ENCODE measurements at regions not wholly inside any gene's neighbourhood (a gene's known extent, or its start where the extent isn't known, plus 50 kb on each side); places are given as distances from the start of the nearest gene placed in this dataset.
"Not testable (repeated sequence)": the region's sequence is repeated elsewhere in the genome, so short reads cannot be mapped to it uniquely, and the experiment has no call there.

DNA sequence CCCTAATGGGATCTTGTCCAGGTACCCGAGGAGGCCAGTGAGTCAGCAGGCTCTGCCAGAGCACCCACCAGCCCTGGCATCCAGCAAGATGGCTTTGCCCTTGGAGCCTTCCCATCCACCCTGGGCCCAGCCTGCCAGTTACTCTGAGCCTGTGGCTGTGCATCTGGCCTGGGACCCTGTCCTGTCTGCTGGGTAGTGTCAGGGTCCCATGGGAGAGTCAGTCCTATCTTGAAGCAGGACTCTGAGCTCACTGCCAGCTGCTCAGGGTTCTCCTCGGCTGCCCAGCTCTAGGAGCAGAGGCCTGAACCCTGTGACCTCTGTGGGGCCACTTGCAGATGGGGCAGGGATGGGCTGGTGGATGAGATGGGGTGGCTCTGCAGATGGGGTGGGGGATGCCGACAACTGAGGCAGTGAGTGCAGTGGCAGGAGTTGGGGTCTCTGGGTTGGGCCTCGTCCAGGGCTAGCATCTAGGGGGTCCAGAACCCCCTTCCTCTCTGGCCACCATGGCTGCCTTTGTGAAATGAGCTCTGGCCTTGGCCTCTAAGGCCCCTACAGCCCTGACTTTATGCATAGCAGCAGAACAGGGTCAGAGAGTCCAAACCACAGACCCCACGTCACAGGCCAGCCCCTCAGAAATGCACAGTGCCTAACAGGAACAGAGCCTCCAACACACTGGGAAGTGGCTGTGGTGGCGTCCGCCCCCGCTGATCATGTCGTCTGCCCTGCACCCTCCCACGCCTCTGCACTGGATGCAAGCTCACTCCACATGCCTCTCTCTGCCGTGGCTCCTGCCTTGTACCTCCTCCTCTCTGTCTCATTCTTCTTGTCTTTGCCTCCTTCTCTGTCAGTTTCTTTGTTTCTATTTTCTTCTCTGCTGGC is 88.1 kb upstream of the RET start:
- DNase-seq, result no peak

DNA sequence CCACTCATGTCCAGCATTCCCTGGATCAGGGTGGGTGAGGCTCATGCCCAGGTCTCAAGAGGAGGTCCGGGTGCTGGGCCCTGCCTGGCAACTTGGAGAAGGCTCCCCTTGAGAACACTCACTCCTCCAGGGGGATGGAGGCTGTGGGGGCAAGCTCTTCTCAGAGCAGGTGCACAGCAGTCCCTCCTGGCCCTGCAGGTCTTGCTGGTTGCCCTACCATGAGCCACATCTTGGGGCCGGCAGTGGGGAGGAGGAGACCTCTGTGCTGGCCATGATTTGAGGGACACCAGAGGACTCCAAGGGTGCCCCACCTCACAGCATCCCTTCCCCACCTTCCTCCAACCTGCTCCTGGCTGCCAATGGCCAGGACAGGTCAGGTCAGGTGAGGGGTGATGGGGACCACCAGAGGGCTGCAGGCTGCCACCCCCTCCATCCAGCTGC is 87.4 kb upstream of the RET start:
- DNase-seq, result no peak

DNA sequence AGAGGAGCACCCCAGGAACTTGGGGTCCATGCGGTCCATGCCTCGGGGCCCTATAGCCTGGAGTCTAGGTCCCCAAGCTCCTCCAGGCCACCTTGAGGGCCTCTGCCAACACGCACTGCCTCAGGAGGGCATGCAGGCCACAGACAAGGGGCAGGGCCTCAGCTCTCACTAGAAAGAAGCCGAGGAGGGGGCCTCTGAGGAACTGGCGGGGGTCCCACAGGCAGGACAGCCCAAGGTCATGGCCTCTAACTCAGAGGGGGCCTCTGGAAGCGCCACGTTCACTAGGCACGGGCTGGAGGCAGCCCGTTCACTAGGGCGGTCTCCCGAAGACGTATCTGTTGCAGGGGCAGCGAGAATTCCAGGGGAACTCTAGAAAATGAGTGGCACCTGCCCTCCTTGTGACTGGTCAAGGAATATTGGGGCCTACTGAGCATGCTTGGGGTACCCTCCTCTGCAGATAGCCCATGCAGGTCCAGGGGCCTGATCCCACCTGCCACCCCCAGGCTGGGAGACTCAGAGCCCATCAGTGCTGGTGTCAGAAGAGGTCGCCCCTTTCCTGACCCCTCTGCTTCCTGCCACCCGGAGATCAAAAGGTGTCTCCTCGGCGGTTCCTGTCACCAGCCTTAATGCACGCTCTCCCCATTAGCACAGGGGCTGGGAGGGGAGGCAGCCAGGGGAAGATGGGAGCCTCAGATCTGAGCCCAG is 86.7 kb upstream of the RET start:
- DNase-seq, result no peak

DNA sequence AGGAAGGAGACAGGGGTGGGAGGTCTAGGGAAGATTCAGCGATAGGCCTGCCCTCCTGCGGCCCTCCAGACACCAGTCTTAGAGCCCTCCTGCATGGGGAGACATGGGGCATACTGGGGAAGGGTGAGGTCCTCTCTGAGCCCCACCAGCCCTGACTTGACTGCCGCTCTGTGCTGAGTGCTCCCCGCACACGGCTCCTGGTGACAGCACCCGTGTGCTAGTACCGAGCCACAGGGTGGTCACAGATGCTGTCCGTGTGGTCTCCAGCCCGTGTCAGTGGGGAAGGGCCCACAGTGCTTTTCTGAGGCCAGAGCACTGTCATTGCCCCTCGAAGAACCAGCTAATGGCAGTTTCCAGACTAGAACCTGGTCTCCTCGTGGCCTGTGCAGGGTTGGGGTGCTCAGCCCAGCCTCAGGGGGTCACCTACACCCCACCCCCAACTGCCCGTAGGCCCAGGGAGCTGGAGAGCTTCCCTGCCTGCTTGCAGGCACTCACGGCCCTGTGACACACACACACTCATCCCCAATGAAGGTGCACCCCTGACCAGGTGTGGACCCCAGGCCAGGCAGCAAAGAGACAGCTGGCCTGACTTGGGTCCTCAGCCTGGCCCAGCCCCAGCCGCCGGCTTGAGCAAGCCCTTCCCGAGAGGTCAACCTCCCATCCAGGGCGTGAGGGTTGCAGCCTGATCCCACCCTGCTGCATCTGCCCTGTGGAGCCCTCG is 86.0 kb upstream of the RET start:
- DNase-seq, result no peak

DNA sequence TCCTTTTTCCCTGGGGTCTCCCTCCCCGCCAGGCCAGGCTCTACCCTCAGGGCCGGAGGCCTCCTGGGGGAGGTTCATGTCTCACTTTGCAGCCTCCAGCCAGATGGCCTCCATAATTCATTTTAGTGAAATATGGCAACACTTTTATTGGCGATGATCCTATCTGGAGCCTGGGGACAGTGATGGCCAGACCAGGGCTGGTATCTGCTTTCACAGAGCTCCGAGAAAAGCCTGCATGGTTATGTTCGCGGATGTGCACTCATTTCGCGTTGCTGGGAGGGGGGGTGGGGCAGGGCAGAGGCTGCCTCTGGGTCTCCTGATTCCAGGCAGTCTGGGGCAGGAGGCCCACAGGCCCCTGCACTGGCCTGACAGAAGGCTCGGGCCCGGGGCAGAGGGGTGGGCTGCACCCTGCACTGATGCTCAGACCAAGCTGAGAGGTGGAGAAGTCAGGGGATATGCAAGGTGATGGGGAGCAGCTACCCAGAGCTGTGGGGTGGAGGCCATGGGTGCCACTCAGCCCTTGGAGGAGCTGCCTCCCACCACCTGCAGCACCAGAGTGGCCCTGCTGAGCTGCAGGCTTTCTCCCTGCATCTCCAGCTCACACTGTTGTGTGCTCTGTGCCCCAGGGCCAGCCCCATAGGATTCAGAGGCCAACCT is 85.3 kb upstream of the RET start:
- DNase-seq, result no peak

DNA sequence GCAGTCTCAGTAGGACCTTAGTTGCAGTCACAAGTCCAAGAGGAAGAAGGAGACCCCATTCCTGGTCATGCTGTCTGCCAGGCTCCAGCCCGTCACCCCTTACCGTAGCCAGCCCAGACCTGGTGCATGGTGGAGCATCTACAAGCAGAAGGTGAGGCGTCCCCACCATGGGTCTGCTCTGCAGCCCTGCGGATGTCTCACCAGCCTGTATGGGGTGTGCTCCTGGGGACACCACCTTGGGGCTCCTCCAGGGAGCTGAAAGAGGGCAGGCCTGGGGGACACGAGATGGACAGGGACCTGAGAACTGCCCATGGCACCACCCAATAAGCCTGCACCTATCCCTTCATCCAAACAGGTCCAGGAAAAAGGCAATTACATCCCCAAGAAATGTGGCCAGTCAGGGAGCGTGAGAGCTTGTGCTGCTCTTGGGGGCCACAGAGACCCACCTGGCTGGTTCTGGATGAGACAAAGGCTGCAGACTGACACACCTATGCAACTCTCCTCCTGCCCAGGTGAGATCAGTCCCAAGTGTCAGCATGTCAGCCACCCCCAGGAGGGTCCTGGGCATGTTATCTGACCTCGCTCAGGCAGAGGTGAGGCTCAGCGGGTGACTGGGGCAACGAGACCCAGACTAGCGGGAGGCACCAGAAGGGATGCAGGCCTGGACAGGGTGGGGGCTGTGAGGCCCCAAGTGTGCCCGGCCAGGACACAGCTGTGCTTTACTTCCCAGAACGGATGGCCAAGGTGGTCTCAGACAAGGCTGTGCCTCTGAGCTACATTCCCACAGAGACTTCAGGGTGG is 84.5 kb upstream of the RET start:
- DNase-seq, result no peak

DNA sequence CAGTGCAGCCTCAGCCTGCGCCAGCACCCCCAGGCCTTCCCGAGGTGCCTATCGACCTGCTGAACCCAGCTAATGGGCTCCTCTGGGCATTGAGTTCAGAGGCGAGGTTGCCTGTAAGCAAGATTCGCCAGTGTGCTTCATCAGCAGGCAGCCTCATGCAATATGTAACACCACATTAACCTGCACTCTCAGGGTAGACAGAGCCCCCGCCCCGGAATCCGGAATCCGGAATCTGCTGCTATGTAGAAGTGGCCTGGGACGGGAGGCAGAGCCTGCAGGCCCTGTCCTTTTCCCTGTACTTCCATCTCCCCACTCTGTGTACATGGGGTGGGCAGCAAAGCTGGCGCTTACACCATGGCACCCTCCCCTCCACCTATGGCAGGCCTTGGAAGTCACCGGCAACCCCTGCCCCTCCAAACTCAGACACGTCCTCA is 83.9 kb upstream of the RET start:
- no peak for DNase-seq

DNA sequence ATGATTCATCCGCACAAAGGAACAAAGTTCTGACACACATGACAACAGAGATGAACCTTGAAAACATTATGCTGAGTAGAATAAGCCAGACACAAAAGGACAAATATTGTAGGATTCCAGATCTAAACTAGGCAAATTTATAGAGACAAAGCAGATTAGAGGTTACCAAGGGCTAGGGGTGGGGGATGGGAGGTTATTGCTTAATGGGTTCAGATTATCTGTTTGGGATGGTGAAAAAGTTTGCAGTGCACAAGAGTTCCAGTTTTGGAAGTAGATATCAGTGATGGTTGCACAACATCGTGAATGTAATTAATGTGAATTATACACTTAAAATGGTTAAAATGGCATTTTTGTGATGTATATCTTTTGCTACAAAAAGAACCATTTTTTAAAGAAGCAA is 82.0 kb upstream of the RET start:
- DNase-seq, result not testable (repeated sequence)

DNA sequence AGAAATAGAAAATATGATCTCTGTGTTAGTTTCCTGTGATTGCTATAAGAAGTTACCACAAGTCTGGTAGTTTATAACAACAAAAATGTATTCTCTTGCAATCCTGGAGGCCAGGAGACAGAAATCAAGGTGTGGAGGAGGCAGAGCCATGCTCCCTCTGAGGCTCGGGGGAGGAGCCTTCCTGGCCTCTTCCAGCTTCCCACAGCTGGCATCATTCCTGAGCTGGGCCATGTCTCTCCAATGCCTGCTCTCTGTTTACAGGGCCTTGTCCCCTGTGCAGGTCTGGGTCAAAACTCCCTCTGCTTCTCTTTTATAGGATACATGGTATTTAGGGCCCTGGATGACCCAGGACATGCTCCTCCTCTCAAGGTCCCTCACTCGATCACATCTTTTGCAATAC is 81.3 kb upstream of the RET start:
- no peak for DNase-seq

DNA sequence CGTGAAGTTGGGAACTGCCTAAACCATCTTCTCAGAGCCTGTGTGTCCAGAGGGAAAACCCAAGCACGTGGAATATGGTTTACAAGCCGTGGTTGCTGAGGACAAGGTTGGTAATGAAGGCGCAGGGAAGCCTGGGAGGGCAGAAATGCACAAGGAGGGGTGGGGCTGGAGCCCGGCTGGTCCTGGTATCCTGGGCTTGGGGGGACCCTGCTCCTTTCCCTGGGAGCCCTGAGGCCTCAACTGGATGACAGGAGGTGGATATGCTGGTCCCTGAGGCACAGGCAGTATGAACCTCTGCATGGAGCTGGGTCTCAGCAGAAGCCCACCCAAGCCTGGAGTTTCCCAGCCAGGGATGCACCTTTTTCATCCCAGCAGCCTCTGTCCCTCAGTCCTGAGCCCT is 80.3 kb upstream of the RET start:
- DNase-seq, result no peak

DNA sequence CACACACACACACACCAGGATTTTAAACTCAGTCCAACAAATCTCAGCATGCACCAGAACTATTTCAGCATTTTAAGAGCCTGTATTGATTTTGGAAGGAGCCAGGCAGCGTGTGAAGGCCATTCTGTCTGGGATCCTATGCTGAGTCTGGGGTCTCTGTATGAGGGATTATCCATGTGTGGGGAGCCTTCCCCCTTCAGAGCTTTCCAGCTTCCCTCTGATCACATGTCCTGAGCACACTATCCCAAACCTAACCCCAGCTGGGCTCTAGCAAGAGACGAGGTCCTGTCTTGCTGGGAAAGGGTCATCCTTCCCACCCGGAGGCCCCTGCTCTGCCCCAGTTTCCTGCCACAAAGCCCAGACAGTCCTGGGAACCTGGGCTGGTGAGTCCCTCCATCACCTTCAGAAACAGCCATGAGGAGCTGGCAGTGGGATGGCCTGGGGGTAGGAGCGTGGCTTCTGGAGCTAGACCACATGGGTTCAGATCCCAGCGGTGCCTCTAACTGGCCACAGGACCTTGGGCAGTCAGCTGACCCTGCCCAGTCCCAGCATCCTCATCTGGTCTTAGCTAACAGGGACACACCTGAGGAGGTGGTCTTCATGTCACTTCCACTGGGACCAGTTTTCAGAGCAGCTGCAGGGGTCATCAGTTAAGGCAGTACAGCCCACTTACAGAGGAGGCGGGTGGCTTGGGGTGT is 79.6 kb upstream of the RET start:
- DNase-seq, result no peak

DNA sequence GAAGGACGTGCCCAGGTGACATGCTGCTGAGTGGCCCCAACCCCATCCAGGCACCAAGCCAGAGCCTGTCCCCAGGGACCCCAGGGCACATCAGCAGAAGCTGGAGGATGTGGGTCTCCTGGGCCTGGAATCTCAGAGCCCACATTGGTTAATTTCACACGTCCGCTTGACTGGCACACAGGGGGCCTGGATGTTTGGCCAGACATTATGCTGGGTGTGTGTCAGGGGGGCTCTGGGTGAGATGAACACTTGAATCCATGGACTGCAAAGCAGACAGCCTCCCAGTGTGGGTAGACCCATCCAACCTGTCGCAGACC is 79.1 kb upstream of the RET start:
- no peak for DNase-seq

DNA sequence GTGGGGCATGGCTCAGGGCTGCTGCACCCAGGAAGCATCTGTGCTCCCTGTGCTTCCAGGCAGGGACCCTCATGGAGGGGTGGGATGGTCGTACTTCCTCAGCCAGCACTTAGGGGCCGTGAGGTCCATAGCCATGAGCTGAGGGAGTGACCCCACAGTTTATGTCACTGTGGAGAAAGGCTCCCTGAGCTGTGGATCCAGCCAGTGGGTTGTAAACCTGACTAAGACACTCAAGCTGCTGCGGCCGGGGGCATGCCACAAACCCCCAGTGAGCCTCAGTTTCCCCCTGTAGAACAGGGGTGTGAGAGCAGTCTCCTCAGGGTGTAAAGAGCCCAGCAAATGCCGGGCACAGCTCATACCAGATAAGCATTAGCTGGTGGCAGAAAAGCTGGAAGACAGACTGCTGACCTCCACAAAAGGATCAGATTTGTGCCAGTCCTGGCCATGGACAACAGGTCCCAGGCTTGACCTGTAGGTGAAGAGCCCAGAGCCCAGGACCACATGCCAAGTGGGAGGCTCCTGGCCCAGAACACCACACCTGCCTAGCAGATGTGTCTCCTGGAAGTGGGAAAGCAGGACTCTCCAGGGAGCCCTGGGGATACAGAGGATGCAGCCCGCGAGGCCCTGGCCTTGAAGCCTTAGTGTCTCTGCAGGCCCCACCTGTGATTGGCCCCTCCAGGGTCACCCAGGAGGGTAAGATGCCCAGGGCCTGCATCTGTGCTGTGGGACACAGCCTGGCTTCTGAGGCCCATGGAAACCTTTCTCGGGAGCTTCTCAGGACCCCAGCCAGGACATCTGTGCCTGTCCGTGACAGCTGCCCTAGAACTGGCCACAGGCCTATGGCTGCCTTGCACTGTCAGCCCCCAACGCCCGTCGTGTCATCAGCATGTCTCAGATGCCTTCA is 78.1 kb upstream of the RET start:
- DNase-seq, result no peak

DNA sequence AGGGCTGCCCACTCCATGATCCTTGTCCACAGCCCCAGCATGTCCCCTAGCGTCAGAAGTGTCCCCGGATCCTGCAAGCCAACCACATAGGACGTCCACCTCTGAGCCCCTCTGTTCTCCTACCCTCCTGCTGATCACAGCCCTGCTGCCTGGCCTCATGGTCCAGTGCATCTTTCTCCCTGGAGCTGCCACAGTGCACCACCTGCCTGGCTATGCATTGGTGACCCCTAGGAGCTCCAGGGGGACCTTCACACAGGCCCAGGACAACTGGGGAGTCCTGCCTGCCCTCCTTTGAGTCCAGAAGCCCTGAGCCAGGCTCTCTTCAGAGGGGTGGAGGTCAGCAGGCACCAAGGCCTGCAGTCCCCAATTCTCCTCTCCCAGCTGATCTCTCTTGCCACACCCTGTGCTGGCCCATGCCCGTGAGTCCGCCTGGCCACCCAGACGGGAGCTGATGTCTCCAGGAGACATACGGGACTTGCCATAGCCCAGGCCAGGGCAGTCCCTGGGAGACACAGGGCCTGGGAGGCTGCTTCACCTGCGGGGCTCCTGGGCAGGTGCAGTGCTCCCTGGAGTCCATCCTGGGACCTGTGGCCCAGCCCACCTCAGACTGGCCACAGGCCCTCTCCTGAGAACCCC is 77.4 kb upstream of the RET start:
- no peak for DNase-seq

DNA sequence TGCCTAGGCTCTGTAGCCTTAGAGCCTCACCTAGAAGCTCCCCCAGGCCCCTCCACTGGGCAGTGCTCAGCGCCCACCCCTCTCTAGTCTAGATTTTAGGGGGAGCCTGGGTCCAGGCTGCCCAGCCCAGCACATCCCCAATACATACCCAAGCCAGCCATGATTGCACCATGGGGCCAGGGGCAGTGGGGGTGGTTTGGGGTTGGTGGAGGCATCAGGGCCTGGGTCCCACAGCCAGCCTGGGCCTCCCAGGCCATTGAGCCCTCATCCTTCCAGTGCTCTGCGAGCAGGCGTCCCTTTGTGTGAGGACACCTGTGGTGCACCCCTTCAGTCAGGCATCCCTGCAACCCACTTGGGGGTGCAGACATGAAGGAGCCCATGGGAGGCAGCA is 76.9 kb upstream of the RET start:
- DNase-seq, result no peak

DNA sequence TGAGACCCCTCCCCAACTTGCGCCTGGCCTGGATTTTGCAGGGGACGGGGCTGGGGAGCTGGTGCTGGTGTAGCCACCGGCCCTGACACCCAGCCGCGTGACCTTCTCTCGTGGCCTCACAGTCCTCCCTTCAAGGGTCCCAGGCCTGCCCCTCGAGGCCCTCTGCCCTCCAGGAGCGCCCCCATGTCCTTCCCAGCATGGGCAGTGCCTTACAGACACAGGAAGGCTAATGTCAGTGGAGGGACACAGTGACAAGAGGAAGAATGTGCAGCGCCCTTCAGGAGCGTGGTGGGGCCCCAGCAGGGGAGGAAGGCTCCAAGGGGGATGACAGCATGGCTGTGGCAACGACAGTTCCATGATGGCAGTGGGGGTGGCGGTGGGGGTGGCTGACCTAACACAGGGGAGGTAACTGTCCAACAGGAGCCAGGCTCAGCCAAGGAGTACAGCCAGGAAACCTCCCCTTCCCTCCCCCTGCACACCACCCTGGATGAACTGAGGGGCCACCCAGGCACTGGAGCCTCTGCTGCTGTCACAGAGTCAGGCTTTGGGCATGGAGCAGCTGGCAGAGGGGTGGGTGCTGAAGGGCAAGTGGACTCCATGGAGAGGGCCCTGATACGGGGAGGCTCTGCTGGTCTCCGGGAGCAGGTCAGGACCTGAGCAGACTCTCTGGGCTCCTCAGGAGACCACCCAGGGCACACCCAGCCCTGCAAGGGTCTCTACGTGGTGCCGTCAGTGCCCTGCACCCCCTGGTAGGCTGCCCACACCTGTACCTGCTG is 76.0 kb upstream of the RET start:
- no peak for DNase-seq

DNA sequence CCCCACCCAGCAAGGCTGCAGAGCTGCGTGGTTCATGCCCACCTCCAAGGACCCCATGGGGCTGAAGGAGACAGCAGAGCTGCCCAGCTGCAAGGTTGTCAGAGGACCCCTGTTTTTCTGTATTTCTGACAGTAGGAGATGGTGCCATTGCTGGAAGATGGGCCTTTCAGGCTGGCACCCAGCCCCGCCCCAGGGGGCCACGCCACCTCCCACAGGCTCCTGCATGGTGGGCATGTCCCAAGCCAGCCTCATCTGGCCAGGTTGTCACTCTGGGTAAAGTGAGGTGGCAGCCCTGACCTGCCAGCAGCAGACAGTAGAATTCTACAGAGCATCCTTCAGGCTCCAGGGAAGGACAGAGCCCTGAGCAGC is 75.5 kb upstream of the RET start:
- DNase-seq, result no peak

DNA sequence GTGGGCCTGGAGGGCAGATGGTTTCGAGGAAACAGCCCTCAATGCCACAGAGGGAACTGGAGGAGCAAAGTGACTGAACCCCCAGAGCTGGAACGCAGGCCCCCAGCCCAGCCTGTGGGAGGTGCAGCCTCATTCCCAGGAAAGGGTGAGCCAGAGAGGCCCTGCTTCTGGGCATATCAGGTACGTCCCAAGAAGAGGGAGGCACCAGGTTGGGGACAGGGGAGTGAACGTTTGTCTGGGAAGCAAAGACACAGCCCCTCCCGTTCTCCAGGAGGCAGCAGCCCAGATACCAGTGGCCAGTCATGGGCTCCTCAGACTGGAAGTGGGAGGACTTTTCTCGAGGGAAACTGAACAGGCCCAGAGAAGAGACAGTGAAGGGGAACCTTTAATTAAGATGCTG is 74.3 kb upstream of the RET start:
- DNase-seq, result no peak

DNA sequence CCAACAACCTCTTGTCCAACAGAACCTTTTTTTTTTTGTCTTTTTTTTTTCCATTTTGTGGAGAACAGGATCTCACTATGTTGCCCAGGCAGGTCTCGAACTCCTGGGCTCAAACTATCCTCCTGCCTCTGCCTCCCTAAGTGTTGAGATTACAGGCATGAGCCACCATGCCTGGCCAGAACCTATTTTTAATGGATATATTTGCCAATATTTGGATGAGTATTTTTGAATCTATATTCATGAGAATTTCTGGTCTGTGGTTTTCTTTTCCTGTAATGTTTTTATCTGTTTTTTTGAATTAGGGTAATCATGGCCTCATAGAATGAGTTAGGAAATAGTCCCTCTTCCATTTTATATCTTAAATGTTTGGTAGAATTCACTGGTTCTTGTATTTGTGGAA is 70.4 kb upstream of the RET start:
- DNase-seq, result no peak

DNA sequence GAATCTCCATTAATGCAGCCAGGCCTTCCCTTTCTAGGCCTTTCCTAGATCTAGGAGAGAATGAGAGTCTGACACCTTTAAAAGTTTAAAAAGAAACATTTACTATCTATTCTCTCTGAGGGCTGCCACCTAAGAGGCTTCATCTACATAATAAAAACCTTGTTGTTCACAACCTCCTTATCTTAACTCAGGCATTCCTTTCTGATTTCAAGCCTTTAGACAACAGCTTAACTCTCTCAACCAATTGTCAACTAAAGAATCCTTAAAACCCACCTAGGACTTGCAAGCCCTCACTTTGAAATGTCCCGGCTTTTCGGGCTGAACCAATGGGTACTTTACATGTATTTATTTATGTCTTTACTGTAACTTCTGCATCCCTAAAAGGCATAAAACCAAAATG is 64.3 kb upstream of the RET start:
- DNase-seq, result no peak
